Medulla oblongata (tissue), 1 donor: ENCODE measurements at regions not wholly inside any gene's neighbourhood (a gene's known extent, or its start where the extent isn't known, plus 50 kb on each side); places are given as distances from the start of the nearest gene placed in this dataset.
"Not testable (repeated sequence)": the region's sequence is repeated elsewhere in the genome, so short reads cannot be mapped to it uniquely, and the experiment has no call there.

Experiments used
- DNase-seq: peaks from one replicate; pipeline ENCODE4 v3.0.0-alpha.2; 2015; ENCODE audit errors: extremely low spot score

DNA sequence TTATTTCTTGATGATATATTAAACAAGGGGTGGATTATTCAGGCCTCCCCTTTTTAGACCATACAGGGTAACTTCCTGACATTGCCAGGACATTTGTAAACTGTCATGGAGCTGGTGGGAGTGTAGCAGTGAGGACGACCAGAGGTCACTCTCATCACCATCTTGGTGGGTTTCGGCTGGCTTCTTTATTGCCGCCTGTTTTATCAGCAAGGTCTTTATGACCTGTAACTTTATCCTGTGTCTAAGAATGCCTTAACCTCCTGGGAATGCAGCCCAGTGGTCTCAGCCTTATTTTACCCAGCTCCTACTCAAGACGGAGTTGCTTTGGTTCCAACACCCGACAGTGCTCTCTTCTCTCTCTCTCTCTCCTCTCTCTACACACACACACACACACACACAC lies 221.9 kb downstream of the C16orf95 start:
- DNase-seq, result no peak

DNA sequence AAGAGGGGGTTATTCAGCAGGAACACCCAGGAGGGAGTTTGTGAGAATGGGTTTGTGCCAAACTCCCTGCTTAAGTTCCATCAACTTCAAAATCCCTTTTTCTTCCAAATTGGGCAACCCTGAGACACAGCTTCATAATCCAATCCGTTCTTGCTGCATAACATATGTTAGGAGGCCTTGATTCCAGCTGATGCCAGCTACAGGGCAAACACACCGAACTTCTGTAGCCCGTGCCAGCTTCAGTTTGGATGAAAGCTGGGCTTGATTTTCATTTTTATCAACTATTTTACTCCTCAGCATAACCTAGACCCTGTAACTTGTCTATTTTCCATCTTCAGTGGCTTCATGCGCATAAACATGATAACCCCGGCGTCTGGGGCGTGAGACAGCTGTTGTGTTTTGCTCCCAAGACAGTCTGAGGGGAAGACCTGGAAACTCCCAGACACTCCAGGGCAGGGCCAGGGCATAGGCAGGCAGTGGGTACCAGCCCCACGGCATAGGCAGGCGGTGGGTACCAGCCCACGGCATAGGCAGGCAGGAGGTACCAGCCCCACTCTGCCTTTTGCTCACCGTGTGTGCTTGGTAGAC lies 220.4 kb downstream of the C16orf95 start:
- DNase-seq, result no peak

DNA sequence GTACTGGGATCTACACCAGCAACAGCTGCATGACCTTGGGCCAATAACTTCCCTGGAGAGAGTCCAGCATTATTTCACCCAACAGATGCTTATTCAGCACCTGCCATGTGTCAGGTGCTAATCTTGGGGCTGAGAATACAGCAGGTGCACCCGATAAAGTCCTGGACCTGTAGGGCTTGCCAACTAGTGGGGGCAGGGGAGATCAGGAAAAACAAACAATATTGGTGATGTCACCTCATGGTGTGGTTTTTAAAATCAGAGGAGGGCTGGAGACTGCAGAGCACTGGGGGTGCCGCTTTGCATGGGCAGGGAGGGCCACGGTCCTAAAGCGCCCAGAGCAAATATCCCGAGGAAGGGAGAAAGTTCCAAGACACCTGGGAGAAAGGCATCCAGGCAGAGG lies 218.8 kb downstream of the C16orf95 start:
- DNase-seq, result no peak

DNA sequence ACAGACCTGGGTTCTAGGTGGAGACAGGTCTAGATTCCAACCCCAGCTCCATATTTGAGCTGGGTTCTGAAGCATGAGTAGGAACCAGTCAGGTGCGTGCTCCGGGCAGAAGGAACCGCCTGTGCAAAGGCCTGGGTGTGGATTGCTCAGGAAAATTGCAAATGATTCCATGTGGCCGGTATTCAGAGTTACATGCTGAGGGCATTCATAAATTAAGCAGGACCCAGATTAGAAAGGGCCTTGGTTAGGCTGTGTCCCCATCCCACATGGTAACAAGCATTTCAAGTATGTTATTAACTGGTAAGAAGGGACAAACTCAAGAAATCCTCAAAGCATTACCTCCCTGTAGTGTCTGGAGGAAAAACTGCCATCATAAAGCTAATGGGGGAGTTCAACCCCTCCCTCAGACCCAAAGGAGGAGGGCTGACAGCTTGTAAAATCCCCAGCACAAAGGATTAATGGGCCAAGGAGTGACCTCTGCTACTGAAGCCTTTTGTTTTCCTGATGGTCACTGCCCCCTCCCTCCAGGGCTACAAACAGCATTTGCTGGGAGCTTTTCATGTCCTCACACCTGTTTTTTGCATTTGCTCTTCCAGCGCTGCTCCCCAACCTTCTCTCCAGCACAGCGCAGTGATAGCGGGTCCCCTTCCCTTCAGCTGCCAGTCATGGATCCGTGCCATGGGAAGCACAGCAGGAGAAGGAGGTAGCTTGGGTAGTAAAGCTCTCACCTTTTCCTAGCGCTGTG lies 218.0 kb downstream of the C16orf95 start:
- DNase-seq, result no peak

DNA sequence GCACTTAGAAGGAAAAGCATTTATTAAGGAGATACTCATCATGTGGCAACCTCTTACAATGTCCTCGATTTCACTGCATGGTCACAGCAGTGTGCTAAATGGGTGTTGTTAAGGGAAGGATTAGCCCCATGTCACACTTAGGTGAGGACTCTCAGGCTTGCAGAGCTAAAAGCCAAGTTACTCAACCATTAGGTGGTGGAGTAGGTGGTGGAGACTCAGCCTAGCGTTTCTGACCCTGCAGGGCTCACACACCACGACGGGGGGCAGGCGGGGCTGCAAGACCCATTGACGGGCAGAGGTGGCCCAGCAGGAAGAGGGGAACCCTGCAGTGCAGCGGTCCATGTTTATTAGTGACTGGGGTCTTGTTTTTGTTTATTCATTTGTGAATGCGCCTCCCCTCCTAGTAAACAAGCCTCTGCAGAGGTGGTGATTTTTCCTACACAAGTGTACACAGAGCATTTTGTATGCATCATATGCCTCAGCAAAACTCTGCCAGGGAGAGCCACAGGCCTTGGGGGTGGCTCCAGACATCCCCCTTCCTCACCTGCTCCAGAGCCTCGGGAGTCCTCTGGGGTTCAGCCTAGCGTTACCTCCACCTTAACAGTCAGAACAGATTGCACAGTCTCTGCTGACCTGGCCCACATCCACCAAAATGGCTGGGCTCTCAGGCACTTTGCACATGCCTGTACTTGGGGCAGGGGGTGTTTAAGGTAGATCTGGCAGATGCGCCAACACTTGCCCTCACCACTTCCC lies 216.7 kb downstream of the C16orf95 start:
- DNase-seq, result no peak

DNA sequence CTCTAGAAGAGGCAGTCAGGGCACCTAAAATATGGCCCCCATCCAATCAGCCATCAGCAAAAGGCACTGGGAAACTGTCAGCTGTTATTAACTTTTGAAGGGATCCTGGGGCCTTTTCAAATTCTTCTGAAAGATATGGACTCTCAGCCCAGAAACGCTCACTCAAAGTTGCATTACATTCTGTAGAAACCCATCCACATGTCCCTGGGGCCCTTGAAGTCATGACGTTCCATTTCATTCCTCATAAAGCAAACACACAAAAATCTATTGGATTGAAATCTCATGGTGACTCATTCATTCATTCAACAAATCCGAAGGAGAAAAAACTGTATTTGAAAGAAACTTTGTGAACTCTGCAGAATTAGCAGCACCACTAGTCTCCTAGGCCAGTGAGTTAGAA lies 215.3 kb downstream of the C16orf95 start:
- DNase-seq, result no peak

DNA sequence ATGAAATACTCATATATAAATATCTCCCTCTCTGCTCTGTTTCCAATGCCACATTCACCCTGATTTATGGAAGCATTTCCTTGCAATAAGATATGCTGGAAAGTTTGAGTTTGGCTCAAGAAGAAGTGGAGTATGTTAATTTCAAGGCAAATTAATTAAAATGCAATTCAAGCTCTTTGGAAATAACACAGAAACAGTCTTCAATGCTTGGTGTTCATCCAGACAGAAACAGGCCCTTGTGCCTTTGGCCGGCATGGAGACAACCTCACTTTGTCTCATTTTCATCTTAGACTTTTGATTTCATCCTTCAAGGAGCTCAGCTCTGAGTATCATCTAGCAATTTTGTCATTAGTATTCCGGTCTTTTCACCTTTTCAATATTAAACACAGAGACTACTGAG lies 210.0 kb downstream of the C16orf95 start:
- peak; percentile 54 for DNase-seq

DNA sequence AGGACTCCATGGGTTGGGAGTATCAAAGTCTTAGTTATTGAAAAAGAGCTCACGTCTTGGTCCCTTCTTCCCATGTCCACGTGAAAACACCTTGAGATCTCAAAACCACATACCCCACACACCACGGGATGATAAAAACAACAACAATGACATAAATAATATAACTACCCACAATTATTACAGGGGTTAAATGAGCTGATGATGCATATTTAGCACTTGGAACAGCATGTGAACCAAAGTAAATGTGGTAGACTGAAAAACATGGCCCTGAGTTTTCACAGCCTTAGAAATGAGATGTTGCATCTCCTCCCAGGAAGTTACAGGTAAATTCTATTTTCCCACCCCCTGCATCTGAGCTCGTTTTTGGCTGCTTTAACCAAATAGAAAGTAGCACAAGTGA lies 208.9 kb downstream of the C16orf95 start:
- no peak for DNase-seq

DNA sequence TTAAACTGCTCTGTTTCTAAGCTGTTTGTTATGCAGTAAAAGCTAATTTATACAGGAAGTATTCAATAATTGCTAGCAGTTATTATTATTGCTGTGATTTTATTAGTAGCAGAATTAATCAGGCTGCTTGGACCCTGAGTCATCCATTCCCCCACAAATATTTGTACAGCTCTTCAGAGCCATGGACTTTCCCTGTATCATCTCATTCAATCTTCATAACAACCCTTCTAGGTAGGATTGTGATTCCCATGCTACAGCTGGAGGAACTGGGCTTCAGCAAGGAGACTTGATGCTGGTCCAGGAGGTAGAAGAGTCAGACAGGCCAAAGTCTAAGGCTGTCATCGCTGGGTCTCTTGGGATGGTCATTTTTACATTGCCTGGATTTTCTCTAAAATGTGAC lies 208.3 kb downstream of the C16orf95 start:
- DNase-seq, result no peak

DNA sequence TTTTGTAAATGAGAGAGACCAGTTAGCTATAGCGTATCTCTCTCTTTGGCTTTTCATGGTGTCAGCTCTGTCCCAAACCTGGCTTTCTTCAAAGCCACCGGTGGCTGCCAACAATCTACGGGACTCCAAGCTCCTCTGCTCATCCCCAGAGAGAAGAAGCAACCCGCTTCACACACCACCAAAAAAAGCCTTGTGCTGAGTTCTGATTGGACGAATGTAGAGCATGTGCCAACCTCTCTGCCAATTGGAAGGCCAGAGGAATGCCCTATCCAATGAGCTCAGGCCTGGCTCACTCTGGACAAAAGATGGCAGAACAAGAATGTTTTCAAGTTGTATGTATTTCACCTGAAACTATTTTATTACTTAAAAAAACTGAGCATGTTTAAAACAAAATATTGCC lies 202.4 kb downstream of the C16orf95 start:
- DNase-seq, result no peak

DNA sequence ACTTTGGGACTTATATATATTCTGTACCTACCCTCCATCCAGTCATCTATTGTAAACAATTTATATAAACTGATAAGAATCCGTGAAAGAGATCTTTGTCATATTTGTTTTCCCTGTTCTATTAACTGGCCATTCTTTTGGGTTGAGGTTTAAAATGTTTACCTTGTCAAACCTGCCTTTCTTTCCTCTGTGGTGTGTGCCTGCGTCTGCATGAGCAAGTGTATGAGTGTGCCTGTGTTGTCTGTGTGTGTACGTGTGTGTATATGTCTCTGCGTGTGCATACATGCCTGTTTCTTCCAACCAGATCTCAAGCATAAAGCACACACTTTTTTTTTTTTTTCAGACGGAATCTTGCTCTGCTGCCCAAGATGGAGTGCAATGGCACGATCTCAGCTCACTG lies 201.5 kb downstream of the C16orf95 start:
- no peak for DNase-seq

DNA sequence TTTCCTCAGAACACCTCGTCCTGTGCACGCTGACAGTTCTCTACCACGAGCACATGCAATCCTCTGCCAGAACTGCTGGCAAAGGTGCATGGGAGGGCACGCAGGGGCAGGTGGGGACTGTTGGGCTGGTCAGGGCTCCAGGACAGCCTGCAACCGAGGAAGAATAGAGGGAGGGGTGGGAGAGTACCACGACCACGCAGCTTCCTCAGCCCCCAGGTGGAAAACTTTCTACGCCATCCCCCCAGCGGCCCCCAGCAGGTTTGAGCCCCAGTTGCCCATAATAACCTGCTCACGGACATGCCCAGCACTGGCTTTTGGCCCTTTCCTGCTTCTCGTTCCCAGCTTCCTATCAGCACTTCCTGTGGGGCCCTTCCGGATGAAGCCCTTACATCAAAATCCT lies 199.3 kb downstream of the C16orf95 start:
- no peak for DNase-seq

DNA sequence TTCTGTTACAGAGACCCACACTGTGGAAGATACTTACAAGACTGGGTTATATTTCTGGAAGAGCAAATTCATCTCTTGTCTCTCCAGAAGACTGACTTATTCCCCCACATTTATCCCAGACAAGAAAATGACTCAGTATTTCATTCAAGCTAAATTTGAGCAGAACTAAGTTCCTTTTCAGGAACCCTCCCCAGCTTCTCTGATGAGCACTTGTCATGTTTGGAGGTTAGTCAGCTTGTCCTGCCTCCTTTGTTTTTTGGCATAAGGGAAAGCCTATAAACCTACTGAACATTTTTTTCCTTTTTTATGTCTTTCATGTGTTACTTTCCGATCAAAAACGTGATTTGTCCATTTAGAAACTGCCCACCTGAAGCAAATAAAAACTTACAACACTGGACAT lies 198.0 kb downstream of the C16orf95 start:
- DNase-seq, result no peak

DNA sequence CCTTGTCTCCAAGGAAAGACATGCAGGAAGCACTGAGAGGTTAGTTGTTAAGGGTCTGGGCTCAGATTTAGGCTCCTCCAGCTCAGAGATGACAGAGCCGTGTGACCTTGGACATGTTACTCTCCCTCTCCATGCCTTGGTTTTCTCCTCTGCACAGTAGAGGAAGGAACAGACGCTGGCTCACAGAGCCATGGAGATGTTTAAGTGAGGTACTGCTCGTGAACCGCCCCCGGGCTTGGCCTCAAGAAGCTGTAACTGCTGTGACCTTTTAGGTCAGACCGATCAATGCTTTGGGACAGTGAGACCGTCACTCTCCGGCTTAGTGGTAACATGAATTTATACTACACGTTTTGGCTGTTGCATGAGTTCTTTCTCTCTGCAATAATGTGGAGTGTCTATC lies 197.4 kb downstream of the C16orf95 start:
- no peak for DNase-seq

DNA sequence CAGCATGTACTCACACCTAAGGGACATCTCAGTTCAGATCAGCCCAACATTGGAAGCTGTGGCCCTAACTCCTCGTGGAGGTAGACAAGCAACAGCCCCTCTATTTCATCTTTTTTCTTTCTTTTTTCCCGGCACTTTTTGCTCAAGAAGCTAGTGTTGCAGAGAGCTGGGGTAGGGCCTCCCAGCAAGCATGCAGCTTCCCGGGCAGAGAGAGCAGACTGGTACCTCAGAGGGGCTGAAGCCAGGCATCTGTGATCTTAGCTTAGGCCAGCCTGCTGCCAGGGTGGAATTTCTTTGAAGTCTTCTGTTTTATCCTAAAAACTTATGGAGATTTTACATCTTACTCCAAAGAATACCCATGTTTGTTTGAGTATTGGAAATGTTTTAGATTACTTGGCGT lies 195.4 kb downstream of the C16orf95 start:
- no peak for DNase-seq

DNA sequence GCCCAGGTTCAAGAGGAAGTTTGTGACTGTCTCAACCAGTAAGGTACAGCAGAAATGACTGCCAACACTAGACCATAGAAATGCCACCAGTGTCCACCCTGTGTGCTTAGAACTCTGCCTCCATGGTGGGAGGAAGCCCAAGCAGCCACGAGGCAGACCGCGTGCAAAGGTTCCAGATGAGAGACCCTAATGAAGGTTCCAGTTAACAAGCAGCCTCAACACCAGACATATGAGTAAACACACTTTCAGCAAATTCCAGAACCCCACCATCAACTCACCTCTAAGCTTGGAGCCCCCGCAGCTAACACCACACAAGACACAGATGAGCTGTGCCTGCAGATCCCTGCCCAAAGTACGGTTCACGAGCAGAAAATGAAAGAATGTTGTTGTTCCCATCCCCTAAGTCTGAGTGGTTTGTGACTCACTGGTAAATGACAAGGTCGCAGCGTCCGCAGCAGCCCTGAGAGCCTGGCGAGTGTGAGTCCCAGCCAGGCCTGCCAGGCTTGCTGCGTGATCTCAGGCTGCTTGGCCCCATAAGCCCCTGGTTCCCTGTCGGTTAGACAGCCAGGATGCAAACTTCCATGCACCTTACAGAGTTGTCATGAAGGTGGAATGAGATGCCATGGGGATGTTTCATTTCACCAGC lies 193.7 kb downstream of the C16orf95 start:
- no peak for DNase-seq

DNA sequence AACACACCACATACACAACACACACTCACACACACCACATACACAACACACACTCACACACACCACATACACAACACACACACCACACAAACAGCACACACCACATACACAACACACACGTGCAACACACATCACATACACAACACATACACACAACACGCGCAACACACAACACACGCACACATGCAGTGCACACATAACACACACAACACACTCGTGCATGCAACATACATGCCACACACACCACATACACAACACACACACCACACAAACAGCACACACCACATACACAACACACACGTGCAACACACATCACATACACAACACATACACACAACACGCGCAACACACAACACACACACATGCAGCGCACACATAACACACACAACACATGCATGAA lies 192.8 kb downstream of the C16orf95 start:
- DNase-seq, result not testable (repeated sequence)

DNA sequence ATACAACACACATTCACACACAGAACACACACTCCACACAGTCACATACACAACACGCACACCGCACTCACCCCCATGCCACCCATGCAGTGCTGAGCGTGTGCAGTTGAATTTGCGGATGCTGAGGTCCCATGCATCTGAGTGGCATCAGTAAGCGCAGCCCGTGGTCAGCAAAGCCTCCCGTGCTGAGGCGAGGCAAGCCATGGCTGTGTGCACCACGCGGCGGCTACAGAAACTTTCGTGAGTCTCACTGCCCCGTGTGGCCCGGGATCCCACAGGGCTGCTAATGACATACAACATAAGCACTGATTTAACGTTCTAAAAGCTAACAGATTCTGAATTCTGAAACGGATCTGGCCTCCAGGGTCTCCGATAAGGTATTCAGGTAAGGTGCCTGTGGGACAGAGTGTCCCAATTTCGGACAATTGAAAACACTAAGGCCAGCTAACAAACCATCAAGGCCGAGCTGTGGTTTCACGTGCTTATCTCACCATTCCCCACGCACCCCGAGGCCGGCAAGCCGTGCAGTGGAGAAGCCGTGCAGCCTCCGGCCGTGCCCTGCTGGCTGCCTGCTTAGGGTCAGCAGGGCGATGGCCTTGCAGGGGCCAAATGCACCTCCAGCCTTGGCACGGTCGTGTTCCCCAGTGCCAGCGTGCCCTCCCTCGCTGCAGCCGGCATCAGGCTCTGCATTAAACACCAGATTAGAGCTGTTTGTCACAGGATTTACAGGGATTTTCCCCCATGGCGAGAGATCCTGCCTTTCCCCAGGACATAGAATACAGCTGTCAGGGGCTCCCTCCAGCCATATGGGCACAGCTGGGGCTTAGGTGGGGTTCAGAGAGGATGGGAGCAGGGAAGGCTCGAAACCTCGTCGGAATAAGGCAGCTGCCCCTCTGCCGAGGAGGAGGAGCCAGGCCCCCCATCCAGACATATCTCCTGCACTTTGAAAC lies 191.7 kb downstream of the C16orf95 start:
- DNase-seq, result no peak

DNA sequence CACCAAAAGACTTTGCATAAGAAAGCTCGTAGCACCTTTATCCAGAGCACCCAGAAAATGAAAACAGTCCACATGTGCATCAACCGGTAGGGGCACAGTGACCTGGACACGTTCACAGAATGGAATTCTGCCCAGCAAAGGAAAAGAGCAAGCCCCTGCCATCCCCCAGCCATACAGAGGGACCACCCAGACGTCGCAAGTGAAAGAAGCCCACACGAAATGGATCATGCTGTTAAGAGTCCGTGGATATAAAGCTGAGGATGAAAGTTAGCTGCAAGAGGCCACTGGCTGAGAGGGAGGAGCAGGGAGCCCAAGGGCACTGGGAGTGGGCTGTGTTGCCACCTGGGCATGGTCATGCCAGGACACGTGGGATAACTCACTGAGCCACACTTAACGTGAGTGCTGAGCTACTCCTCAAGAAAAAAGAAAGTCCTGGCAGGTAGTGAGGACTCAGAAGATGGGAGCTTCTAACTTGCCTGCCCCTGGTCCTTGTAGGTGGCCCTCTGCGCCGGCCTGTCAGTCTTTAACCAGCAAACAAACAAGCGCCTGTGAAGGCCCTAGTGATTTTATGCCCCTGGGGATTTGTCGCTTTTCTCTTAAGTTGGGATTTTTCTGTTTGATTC lies 190.7 kb downstream of the C16orf95 start:
- no peak for DNase-seq

DNA sequence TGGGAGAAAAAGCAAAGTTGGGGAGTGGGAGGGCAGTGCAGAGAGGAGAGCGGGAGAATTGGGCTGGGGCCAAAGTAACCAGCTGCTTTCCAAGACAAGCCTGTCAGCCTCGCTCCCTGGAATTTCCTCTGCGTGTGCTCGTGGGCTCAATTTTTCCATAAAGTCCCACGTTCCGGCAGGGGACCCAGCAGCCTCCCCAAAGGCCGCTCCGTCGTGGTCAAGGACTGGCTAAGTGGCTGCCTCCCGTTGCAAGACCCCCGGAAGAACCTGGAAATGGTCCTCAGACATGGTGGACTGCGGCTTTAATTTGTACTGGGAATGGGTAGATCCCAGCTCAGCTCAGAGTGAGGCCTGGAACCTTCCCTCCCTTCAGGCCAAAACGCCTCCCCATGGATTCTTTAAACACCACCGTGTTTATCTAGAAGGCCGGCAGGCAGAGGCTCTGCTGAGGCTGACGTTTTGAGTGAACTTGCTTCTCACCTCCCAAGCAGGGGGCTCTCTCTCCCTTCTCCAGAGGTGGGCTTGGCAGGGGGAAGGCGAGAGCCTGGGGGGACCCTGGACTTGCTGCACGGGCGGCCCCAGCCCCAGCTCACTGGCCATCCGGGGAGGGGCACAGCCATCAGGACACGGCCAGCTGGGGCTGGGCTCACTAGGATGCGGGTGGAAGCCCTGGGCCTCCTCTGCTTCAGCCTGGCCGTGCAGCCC lies 190.0 kb downstream of the C16orf95 start:
- no peak for DNase-seq
